Activated CD4-positive, alpha-beta T cell treated with anti-CD3 and anti-CD28 coated beads, Interleukin-2, amount 50 U/mL, for 48 hours (primary cell): ENCODE measurements at regions not wholly inside any gene's neighbourhood (a gene's known extent, or its start where the extent isn't known, plus 50 kb on each side); places are given as distances from the start of the nearest gene placed in this dataset.

Experiments used
- DNase-seq, 2 experiments: peaks; one replicate each; pipeline ENCODE4 v3.0.0-alpha.2; 2020

DNA sequence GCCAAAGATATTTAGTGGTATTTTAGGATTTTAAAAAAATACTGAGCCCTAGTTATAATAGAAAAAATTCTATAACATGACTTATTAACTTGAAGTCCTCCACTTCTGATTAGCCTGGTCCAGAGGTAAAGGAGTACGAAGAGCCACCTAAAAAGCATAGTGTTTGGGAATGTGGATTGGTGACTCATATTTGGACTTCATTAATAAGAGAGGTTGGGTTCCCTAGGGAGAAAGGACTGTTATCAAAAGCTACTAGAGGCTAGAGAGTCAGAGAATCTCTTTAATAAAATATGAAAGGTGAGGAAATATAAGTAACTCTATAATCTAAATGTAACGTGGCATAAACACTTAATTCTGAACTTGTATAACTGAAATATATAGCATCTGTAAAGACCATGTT is 180.7 kb upstream of the TARS1 start:
- DNase-seq = no peak

DNA sequence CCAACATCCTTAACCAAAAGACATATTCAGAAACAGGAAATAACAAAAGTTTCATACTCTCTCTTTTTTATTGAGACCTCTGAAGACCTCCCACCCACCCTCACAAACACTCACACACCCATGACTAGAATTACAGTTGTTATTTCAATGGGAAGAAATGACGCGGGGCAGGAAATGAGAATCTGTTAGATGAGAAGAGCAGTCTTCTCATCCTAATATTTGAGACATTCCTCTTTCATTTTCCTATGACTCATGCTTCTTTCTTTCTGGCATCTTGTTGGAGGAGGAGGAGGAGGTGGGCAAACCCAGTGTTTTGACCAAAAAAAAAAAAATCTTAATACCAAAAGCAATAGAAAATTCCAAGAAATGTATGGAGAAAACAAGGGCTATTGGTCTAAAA is 179.5 kb upstream of the TARS1 start:
- DNase-seq = no peak

DNA sequence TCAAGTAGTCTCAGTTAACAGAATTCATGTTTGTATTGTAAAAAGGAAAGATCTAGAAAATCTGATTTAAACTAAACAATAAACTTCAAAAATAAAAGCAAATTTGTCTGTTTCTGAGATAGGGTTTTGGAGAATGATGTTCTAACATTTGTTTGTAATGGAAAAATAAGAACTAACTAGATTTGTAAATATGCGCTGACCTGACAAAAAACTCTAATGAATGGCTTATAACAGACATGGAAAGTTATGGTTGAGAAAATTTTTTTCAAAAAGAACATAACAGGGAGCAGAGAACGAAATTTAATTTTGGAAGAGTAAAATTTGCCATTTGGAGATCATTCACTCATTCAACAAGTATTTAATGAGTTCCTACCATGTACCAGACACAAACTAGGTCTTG is 179.0 kb upstream of the TARS1 start:
- no peak for DNase-seq

DNA sequence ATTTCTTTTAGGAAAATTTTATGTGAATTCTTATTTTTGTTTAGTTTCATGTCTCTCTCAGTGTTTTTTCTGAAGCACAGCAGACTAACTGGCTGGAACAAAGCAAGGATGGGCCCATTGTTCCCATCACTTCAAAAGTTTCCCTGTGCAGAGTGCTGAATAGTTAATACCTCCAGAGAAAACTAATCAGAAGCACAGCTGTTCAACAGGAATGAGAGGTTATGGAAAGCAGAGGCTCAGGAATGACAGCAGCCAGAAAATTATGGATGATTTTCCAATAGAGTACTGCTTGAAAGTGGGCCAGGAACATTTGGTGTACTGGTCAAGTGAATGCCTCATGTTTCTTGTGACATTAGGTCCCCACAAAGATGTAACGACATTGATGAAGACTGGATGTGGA is 173.0 kb upstream of the TARS1 start:
- no peak for DNase-seq

DNA sequence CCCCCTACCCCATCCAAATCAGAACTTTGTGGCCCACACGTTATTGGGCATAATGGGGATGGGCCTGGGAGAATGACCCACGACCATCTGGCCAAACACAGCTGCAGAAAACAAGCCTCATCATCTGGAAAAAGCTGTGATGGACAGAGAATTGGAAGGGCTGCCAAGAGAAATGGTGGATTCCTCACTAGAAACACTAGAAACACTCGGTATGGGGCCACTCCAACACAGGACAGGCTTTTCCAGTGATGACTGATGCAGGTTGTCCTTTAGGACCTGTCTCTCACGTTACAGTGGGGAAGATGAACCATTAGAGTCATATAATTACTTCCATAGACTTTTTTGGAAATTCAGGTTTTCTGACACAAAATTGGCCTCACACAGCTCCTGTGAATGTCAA is 172.4 kb upstream of the TARS1 start:
- DNase-seq = no peak

DNA sequence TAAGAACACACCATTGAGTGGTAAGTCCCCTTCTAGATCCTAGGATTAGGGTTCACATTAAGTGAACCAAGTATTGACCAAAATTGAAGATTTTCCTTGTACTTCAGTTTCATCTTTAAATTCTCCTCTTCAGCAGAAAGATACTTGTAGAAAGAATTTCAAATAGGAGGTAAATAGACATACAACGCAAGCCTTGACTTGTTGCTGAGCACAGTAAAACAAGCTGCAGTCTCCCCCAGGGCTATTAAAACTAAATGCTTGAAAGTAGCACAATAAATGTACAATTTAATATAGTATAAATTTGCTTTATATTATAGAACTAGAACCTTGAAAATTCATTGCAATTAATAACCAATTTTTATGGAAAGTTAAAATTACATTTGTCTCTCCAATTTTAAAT is 170.1 kb upstream of the TARS1 start:
- DNase-seq = no peak

DNA sequence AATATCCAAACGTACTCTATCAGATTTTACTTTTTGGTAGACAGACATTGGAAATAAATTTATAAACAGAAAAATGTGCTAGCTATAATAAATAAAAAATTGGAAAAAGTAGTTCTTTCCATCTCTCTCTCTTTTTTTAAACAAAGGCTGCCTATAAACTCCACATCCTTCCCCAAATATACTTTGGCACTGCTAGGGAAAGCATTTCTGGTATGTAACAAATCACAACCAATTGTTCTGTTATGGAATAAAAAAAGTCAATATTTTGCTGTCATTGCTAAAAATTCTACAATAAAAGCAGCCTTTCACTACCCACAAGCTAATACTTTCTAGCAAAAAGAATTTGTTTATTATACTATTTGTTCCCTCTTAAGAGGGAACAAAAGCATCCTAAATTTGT is 169.2 kb upstream of the TARS1 start:
- DNase-seq = no peak

DNA sequence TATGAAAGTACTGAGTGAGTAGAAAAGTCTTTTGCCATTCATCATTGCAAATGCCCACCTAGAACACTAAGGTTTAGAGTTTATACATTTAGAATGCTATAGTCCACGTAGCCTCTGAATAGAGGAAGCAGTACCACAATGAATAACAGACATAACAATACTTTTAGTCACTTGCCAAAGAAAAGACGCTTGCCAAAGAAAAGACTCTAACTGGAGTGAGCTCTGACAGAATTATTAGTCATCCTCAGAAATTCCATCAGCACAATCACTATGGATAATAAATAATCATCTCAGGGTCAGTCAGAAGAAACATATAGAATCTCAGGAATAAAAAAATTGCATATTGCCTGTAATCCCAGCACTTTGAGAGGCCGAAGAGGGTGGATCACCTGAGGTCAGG is 168.5 kb upstream of the TARS1 start:
- no peak for DNase-seq

DNA sequence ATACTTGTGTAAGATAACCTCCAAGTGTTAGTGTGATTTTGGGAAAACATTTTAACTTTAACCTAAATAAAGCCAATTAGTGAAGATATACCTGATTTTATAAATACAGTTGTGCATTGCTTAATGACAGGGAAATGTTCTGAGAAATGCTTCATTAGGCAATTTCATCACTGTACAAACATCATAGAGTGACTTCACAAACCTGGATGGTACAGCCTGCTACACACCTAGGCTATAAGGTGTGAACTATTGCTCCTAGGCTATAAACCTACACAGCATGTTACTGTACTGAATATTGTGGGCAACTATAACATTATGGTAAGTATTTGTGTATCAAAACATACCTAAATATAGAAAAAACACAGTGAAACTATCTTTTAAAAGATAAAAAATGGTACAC is 166.8 kb upstream of the TARS1 start:
- DNase-seq = no peak

DNA sequence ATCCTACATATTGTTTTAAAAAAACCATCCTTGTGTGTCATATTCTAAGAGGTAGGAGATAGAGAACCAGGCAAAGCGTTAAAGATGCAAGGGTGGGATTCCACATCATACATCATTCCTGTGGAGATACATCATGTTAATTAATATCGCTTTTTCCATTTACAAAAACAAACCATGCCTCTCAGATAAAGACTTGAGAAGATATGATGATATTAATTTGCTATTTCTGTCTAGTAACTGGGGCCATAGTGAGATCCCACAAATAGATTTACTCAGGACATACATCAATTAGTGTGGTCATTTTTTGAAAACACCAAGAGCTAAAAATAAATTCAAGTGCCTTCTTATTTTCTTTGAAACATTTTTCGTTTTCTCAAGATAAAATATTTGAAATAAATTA is 165.4 kb upstream of the TARS1 start:
- DNase-seq = no peak

DNA sequence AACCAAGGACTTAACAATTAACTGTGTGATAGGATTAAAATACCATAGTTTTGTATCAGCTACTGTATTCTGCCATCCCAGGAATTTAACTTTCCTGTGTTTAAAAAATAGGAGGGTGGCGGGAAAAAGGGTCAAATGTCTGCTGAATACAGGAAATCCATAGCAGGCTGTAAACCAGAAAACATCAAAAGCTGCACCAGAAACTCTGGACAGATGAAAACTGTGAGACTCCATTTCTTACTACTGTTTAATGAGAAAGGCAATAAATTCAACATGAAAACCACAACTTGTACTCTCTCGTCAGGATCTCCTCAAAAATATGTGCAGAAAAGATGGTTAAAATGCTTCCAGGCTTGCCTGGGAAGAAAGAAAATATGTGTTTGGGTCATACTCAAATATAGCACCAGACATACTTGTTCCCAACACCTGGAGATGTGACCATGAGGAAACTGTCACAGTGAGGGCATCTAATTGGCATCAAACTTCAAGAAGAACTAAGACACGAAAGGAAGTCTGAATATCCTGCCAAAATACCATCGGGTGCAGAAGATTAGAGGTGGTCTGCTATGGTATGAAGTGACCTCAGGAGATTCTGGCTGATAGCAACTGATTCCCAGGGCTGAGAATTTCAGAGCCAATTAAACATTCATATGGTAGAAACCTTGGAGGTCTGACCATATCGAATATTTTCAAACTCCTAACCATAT is 164.7 kb upstream of the TARS1 start:
- no peak for DNase-seq

DNA sequence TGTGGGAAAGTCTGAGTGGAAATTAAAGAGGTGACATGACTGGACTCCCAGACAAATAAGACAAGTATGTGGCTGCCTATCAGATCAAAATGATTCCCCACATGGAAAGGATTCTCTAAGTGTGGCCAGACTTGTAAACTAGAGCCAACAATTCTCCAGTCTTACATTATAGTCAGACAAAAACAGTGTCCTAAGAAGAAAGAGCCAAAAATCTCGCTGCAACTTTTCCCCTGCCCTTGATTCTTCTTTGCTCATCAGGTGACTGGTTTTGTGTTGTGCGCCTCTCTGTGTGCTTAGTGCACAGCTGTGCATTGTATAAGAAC is 164.2 kb upstream of the TARS1 start:
- DNase-seq = no peak

DNA sequence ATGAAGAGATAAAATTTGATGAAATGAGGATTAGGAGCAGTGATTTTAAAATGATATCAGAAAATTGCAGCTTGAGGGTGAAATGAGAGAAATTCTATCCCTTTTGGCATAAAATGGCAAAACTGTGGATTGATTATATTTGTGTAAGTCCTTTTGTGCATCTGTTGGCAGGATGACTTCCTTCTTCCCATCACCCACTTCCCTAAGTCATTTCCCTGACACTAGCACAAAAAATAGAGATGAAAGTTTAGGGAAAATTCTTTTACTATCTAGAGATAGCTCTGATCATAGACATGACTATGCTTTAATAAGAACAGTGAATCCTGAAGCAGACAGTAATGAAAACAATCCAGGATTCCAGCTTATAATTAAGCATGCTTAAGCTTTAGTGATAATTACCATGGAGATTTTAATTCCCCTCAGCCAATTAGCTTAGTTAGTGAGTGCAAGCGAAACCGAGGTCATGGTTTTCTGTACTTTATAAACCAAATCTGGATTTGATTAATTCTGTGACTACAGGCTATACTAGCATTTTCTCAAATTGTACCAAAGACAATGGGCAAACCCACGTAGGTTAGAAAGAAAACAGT is 163.6 kb upstream of the TARS1 start:
- DNase-seq = no peak

DNA sequence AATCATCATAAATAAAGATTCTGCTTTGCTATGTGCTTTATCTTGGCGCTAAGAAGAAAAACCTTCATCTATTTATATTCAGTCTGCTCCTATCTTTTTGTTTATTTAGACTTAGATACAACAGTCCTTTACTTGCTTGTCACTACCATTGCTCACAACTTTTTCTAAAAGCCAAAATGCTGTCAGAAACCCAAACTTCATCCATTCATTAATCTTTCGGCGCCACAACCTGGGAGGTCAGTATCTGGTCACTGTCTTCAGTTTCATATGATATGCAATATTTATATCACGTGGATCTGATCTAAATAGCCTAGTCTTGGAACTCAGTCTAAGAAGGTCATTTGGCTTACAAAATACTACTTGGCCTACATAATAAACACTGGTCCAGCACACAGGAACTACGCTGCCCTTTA is 159.3 kb upstream of the TARS1 start:
- DNase-seq = no peak

DNA sequence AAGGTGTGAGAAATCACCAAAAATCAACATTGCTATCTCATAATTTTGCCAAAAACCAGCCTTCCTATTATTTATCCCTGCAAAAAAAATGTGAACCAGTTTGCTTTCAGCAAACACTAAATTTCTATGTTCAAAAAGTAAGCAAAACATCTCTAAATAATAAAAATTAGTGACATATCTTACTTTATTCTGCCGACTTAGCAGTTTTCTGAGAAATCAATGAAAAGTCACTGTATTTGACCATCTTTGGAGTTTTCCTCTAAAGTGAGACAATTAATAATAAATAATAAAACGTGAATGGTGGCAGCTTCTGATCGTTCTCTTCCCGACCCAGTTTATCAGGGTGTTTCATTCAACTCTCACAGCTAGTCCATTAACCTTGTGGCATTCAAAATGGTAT is 158.6 kb upstream of the TARS1 start:
- no peak for DNase-seq

DNA sequence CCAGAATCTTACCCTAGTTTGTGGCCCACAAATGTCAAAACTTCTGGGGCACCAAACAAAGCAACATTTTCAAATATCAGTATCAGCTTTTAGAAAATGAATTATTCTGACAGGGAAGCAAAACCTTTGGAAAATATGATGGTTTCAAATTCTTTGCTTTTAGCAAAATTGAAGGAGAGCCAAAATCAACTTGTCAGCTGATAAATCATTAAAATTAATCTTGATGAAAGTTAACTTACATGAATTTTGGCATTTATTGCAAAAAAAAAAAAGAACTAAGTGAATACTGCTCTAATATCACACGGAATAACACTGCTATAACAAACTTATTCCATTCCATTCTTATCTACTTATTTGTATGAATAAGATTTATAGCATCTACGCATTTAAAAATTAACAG is 158.1 kb upstream of the TARS1 start:
- DNase-seq = no peak

DNA sequence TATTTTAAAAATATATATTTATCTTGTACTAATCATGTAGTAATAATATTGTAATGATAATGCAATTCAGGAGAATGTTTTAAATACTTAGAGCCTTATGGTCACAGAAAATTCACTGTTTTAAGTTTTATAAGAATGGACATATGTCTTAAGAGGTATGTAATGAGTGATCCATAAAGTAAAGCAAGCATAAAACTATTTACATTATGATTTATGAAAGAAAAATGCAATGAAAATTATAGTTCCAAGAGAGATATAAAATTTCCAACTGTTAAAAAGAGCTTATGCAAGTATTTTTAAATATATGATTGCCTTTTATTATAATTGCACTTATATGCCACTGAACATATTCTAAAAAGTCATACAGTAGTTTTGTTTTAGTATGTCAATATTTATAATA is 157.5 kb upstream of the TARS1 start:
- DNase-seq = no peak

DNA sequence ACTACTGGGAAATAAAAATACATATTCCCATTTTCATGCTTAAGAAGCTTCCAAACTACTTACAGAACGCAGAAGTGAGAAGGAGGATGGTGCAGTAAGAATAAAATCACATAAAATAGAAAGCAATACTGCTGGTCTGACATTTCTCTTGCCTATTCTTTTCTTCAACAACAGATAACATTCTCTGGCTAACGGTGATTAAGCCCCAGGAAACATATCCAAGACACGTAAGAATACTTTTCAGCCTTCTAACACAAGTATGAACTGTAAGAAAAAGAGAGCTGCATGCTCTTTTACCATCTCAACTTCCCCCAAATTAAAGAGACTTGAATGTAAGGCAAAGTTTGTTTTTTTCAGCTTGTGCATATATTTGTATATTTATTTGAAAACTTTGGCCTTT is 156.1 kb upstream of the TARS1 start:
- no peak for DNase-seq

DNA sequence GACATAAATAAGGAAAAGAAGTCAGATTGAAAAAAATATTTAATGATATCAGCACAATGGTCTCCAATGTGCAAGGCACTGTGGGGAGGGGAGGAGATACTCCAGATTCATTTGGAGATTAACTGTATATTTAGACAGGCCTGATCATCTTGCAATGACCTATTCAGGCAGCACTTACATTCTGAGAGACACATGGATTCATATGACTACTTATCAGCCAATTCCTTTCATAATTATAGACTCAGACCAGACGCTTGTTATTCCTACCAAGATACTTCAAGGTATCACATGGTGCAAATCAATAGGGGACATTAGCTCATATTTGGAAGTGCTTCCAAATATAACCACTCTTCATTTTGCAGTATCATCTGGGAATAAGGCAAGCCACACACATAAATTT is 153.5 kb upstream of the TARS1 start:
- DNase-seq = no peak

DNA sequence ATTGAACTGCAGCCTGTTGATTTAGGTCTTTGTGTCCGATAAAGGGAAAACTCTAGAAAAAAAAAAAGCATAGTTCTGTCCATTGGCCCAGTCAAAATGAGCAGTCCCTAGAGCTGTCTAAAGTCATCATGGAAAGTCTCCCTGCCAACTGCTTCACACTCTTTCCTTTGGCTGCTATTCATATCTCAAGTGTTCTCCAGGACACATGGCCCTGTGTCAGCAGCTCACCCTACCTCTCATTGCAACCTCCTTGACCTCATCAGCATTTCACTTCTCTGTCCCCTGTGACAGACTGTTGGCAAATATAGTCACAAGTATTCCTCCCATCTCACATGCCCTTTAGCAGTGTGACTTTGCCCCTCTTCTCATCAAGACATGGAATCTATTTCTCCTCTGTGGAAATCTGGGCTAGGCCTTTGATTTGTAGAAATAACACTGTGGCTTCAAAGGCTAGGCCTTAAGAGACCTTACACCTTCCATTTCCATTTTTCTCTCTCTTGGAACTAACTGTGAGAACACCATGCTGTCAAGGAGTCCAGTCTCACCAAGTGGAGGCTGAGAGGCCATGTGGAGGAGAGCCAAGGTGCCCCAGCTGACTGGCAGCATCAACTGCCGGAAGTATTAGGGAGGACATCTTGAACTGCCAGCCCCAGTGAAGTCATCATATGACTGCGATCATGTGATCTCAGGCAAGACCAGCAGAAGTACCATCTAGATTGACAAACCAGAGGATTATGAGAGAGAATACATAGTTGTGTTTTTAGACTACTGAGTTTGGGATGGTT is 149.4 kb upstream of the TARS1 start:
- no peak for DNase-seq

DNA sequence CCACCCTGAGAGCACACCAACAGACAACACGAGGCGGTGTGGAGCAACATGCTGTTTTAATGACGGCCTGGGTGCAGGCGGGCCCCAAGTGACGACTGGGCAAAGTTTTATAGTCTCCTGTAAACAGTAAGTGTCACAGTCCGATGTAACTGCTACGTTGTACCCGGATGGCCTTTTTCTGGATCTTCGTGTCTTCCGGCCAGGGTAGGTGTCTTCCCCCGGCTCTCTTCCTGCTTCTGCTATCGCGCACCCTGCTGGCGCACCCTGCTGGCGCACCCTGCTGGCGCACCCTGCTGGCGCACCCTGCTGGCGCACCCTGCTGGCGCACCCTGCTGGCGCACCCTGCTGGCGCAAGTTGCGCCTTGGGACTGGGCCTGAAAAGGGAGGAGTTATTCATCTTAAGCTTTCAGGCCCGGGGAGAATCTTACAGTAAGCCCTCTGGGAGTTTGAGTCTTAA is 143.0 kb upstream of the TARS1 start:
- no peak for DNase-seq

DNA sequence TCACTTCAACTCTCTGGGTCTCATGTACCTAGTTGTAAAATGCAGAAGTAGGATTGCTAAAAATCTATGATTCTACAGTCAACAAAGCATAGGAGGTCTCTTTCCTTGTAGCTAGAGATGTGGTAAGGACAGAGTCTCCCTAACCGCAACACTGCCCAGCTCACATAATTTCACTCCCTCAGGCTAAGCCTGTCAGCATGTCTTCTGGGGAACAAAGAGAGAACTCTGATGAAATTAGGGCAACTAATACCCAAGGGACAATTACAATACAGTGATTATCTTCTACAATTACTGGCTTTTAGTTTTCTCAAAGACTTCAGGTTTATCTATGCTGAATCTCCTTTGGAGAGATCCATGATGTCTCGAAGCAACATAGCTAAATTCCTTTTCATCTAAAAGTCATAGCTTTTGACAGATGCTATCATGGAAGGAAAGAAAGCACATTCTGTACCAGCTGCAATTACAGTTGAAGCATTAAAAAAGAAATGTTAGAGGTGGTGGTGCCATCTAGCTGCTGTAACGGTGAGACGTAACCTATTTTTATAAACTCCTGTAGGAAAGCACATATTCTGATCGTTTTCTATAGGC is 141.1 kb upstream of the TARS1 start:
- DNase-seq = no peak

DNA sequence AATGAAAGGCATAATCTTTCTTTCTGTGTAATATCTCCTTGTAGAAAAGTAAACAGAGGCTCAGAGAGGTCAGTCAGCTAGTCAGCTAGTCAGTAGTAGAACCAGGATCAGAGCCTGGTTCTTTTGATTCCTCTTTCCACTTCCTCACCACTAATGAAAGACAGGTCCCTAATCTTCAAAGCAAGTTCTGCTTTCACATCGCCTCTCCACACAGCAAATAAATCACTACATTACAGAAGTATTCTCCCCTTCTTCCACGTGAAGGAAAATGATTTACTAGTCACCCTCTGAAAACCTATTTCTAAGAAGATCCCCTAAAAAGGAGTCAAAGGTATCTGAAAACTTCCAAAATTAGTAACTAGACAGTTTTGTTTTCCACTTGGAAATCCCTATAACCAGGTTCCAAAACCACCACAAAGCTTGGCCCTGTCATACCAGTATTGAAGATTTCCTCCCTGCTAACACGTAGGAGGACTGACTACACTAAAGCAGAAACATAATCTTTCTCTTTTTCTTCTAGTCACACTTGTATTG is 140.5 kb upstream of the TARS1 start:
- peak; percentile 8 to 9 for DNase-seq

DNA sequence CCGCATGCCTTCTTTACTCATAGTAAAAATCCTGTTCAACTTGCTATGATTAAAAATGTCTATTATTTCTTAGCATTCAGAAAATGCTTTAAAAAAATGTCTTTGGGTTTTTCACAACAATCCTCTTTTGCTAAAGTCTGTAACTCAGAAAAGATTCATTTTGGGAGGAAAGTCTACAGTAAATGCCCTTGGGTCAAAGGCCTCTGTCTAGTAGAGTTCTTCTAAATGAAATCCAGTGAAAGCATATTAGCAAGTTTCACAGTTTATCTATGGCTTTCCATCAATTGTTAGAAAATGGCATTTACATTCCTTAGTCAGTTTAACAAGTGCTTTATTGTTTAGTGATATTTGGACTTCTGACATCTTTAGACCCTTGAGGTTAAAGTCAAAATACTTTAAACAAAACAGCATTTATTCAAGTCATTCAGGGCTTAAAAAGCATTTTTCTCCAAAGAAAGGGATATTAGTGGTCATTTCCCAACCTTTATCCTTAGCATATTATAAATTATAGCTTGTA is 137.1 kb upstream of the TARS1 start:
- DNase-seq = no peak
